ENCODE measurements at regions not wholly inside any gene's neighbourhood (a gene's known extent, or its start where the extent isn't known, plus 50 kb on each side); places are given as distances from the start of the nearest gene placed in this dataset.
"Not testable (repeated sequence)": the region's sequence is repeated elsewhere in the genome, so short reads cannot be mapped to it uniquely, and the experiment has no call there.

- peaks cover 5% of the 10 kb centered on the region for H3K36me3 Mint-ChIP-seq (ENCODE audit: low read depth)
- no peak for ATAC-seq (replicated peaks)
- H3K4me1 Mint-ChIP-seq = peaks cover 12% of the 10 kb centered on the region
- H3K27me3 Mint-ChIP-seq = no peaks in the 10 kb centered on the region
- no peak overlapping the region for H3K27ac Mint-ChIP-seq
- H3K4me3 Mint-ChIP-seq = no peak overlapping the region
- H3K9me3 Mint-ChIP-seq = peaks cover 9% of the 10 kb centered on the region
Measured at GRCh38 chr3:101966226-101966625, 116.9 kb downstream of the NFKBIZ start.

GRCh38 chr3:101970212-101970611, 120.9 kb downstream of the NFKBIZ start:
- no peak for ATAC-seq (replicated peaks)
- Mint-ChIP-seq H3K36me3 (ENCODE audit: low read depth) (no peaks in the 10 kb centered on the region), H3K27me3 (no peaks in the 10 kb centered on the region), H3K4me1 (peaks cover 5% of the 10 kb centered on the region), H3K27ac (no peak overlapping the region), H3K9me3 (peaks cover 5% of the 10 kb centered on the region), H3K4me3 (no peak overlapping the region)

- Mint-ChIP-seq H3K4me3 (no peak overlapping the region), H3K27ac (no peak overlapping the region), H3K4me1 (peaks cover 5% of the 10 kb centered on the region), H3K36me3 (ENCODE audit: low read depth) (no peaks in the 10 kb centered on the region), H3K9me3 (peaks cover 5% of the 10 kb centered on the region), H3K27me3 (no peaks in the 10 kb centered on the region)
- no peak for ATAC-seq (replicated peaks)
Measured at GRCh38 chr3:101970905-101971304, 121.6 kb downstream of the NFKBIZ start.

- peak overlapping the region; percentile 34 for H3K27ac Mint-ChIP-seq
- peaks cover 5% of the 10 kb centered on the region for H3K4me1 Mint-ChIP-seq
- H3K27me3 Mint-ChIP-seq = no peaks in the 10 kb centered on the region
- ATAC-seq (replicated peaks) = peak; percentile 39
- H3K9me3 Mint-ChIP-seq = peaks cover 5% of the 10 kb centered on the region
- no peak overlapping the region for H3K4me3 Mint-ChIP-seq
- H3K36me3 Mint-ChIP-seq (ENCODE audit: low read depth) = no peaks in the 10 kb centered on the region
Measured at GRCh38 chr3:101972430-101973162, 123.3 kb downstream of the NFKBIZ start.

GRCh38 chr3:101973163-101973505, 123.8 kb downstream of the NFKBIZ start:
- no peak for ATAC-seq (replicated peaks)
- no peak overlapping the region for H3K4me3 Mint-ChIP-seq
- H3K27me3 Mint-ChIP-seq = no peaks in the 10 kb centered on the region
- no peaks in the 10 kb centered on the region for H3K36me3 Mint-ChIP-seq (ENCODE audit: low read depth)
- H3K27ac Mint-ChIP-seq = no peak overlapping the region
- peaks cover 5% of the 10 kb centered on the region for H3K4me1 Mint-ChIP-seq
- H3K9me3 Mint-ChIP-seq = peaks cover 5% of the 10 kb centered on the region

- not testable (repeated sequence) for ATAC-seq (replicated peaks); H3K4me3 Mint-ChIP-seq
Measured at GRCh38 chr3:101975415-101975814, 126.1 kb downstream of the NFKBIZ start.

GRCh38 chr3:101976473-101976872, 127.2 kb downstream of the NFKBIZ start:
- no peaks in the 10 kb centered on the region for H3K27me3 Mint-ChIP-seq
- no peak overlapping the region for H3K27ac Mint-ChIP-seq
- H3K4me1 Mint-ChIP-seq = peaks cover 5% of the 10 kb centered on the region
- ATAC-seq (replicated peaks) = no peak
- H3K9me3 Mint-ChIP-seq = no peaks in the 10 kb centered on the region
- no peaks in the 10 kb centered on the region for H3K36me3 Mint-ChIP-seq (ENCODE audit: low read depth)
- H3K4me3 Mint-ChIP-seq = no peak overlapping the region

More at GRCh38 chr3:101975415-101975814, 126.1 kb downstream of the NFKBIZ start:
- H3K27me3 Mint-ChIP-seq; H3K36me3 Mint-ChIP-seq (ENCODE audit: low read depth); H3K9me3 Mint-ChIP-seq; H3K27ac Mint-ChIP-seq; H3K4me1 Mint-ChIP-seq: not testable (repeated sequence)

- no peak overlapping the region for H3K4me3 Mint-ChIP-seq
- no peaks in the 10 kb centered on the region for H3K36me3 Mint-ChIP-seq (ENCODE audit: low read depth)
- no peak overlapping the region for H3K27ac Mint-ChIP-seq
- no peaks in the 10 kb centered on the region for H3K4me1 Mint-ChIP-seq
- no peaks in the 10 kb centered on the region for H3K9me3 Mint-ChIP-seq
- peaks cover 7% of the 10 kb centered on the region for H3K27me3 Mint-ChIP-seq
- ATAC-seq (replicated peaks) = no peak
Measured at GRCh38 chr3:101978348-101978747, 129.0 kb downstream of the NFKBIZ start.

- no peaks in the 10 kb centered on the region for H3K36me3 Mint-ChIP-seq (ENCODE audit: low read depth)
- H3K27me3 Mint-ChIP-seq = peaks cover 7% of the 10 kb centered on the region
- H3K4me1 Mint-ChIP-seq = no peaks in the 10 kb centered on the region
- H3K27ac Mint-ChIP-seq = no peak overlapping the region
- H3K9me3 Mint-ChIP-seq = no peaks in the 10 kb centered on the region
- no peak for ATAC-seq (replicated peaks)
- no peak overlapping the region for H3K4me3 Mint-ChIP-seq
Measured at GRCh38 chr3:101979033-101979432, 129.7 kb downstream of the NFKBIZ start.

GRCh38 chr3:101984356-101984755, 135.0 kb downstream of the NFKBIZ start:
- H3K36me3 Mint-ChIP-seq (ENCODE audit: low read depth) = no peaks in the 10 kb centered on the region
- ATAC-seq (replicated peaks) = no peak
- H3K27me3 Mint-ChIP-seq = peaks cover 7% of the 10 kb centered on the region
- H3K4me3 Mint-ChIP-seq = no peak overlapping the region
- H3K4me1 Mint-ChIP-seq = peaks cover 14% of the 10 kb centered on the region
- no peak overlapping the region for H3K27ac Mint-ChIP-seq
- peaks cover 3% of the 10 kb centered on the region for H3K9me3 Mint-ChIP-seq

GRCh38 chr3:101988596-101988995, 139.3 kb downstream of the NFKBIZ start:
- peak; percentile 82 for ATAC-seq (replicated peaks)
- Mint-ChIP-seq H3K27ac (peak overlapping the region; percentile 55), H3K4me3 (peak overlapping the region; percentile 43), H3K9me3 (peaks cover 3% of the 10 kb centered on the region), H3K27me3 (no peaks in the 10 kb centered on the region), H3K4me1 (peaks cover 19% of the 10 kb centered on the region), H3K36me3 (ENCODE audit: low read depth) (no peaks in the 10 kb centered on the region)

GRCh38 chr3:101989578-101990200, 140.4 kb downstream of the NFKBIZ start:
- Mint-ChIP-seq H3K36me3 (ENCODE audit: low read depth) (no peaks in the 10 kb centered on the region), H3K27ac (no peak overlapping the region), H3K9me3 (peaks cover 3% of the 10 kb centered on the region), H3K4me3 (no peak overlapping the region), H3K27me3 (no peaks in the 10 kb centered on the region), H3K4me1 (peaks cover 19% of the 10 kb centered on the region)
- ATAC-seq (replicated peaks) = no peak

GRCh38 chr3:101992863-101993262, 143.5 kb downstream of the NFKBIZ start:
- Mint-ChIP-seq H3K36me3 (ENCODE audit: low read depth) (no peaks in the 10 kb centered on the region), H3K4me1 (peaks cover 21% of the 10 kb centered on the region), H3K27ac (no peak overlapping the region), H3K4me3 (no peak overlapping the region), H3K27me3 (no peaks in the 10 kb centered on the region), H3K9me3 (no peaks in the 10 kb centered on the region)
- no peak for ATAC-seq (replicated peaks)

GRCh38 chr3:101994386-101994785, 145.1 kb downstream of the NFKBIZ start:
- Mint-ChIP-seq H3K27me3 (no peaks in the 10 kb centered on the region), H3K36me3 (ENCODE audit: low read depth) (no peaks in the 10 kb centered on the region), H3K4me3 (no peak overlapping the region), H3K4me1 (peaks cover 12% of the 10 kb centered on the region), H3K27ac (no peak overlapping the region), H3K9me3 (no peaks in the 10 kb centered on the region)
- ATAC-seq (replicated peaks) = peak; percentile 56

- ATAC-seq (replicated peaks) = peak; percentile 51
- no peak overlapping the region for H3K4me3 Mint-ChIP-seq
- H3K9me3 Mint-ChIP-seq = no peaks in the 10 kb centered on the region
- H3K27me3 Mint-ChIP-seq = no peaks in the 10 kb centered on the region
- H3K36me3 Mint-ChIP-seq (ENCODE audit: low read depth) = no peaks in the 10 kb centered on the region
- no peak overlapping the region for H3K27ac Mint-ChIP-seq
- peaks cover 7% of the 10 kb centered on the region for H3K4me1 Mint-ChIP-seq
Measured at GRCh38 chr3:101995371-101996046, 146.2 kb downstream of the NFKBIZ start.

Data from activated T-helper 17 cell treated with anti-CD3 and anti-CD28 coated beads, Interleukin-2, amount 50 U/mL, for 72 hours (primary cell).